GM20431 (cell line): ENCODE measurements at regions not wholly inside any gene's neighbourhood (a gene's known extent, or its start where the extent isn't known, plus 50 kb on each side); places are given as distances from the start of the nearest gene placed in this dataset.

ENCODE experiments used
- in situ Hi-C: fragments of 300-500 bp; cut with MseI, MboI; formaldehyde crosslinking; loops from one replicate; pipeline ENCODE4 v1.15.0; 2020; ENCODE audit warnings: low sequenced_read_pairs; ENCODE audit not compliant: unreplicated experiment

DNA sequence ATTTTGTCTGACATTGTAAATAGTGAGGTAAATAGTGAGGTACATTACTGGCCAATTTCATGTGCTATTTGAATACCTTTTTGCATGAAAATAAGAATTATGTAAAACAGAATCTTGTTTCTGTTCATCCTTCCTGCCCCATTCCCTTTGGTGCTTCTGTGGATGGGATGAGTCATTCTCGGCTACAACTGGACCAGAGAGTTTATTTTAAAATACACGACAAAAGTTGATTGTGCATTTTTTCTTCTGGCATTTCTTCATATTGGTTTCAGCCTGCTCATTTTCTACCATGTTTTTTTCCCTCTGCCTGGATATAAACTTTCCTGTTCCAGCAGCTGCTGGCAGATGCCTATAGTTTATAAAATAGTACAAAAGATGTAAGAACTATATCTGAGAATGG, 107.5 kb downstream of the CYSLTR2 start:
- in situ Hi-C loops, result loop anchor here (25.0 kb wide), 3 partner anchors 149 to 624 kb away; no protein-coding TSS in a partner anchor

DNA sequence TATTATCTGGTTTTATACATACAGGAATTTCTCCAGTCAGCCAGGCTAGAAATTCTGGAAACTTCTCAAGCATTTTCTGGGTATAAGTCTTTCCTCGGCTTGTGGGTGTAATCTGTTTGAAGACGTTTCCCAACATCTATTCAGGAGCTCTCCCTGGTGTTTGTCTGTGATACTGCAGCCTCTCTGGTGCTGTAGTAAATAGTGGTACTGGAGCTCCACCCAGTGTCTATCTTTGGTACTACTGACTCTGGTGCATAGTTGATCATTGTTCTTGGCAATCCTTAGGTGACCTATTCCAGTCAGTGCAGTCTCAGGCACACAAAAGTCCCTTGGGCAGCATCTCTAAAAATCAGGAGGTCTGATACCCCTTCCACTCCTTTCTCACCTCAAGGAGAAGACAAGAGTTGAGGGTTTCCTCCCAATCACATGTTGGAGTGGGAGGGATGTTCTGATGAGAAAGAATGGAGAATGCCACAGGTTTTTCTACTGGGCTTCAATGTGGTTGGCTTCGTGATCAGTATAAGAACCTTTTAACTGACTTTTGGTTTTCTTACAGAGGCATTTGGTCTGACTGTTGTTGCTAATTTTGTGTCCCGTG, 115.5 kb downstream of the CYSLTR2 start:
- in situ Hi-C loops, result loop anchor here (25.0 kb wide), 3 partner anchors 157 to 632 kb away; no protein-coding TSS in a partner anchor

DNA sequence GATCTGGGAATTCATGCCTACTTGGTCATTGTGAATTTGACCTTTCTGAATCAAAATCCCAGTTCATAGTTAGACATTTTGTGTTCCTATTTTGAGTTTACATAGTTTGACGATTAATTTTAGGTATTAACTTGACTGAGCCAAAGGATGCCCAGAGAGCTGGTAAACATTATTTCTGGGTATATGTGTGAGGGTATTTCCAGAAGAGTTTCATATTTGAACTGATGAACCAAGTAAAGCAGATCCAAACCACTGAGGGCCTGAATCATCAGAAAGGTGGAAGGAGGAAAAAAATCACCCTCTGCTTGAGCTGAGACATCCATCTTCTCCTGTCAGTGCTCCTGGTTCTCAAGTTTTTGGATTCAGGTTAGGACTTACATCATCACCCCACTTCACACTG, 116.6 kb downstream of the CYSLTR2 start:
- in situ Hi-C loops, result loop anchor here (25.0 kb wide), 3 partner anchors 158 to 633 kb away; no protein-coding TSS in a partner anchor

DNA sequence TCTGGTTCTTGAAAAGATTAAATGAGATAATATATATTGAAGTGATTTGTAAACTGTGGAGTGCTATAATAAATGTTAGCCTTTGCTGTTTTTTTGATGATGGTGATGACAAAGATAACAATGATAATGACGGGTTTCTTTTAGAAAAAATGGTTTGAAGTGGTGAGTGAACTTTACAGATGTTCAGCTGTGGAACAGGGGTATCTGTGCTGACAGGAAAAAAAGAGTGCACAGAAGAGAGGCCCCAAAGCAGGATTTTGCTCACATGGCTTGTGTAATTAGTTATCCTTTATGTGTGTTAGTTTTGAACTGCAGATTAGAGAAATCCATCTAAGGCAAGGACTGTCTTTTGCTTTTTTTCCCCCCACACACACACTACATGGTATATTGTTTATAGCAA, 119.2 kb downstream of the CYSLTR2 start:
- in situ Hi-C loops, result loop anchor here (25.0 kb wide), 3 partner anchors 161 to 636 kb away; no protein-coding TSS in a partner anchor

DNA sequence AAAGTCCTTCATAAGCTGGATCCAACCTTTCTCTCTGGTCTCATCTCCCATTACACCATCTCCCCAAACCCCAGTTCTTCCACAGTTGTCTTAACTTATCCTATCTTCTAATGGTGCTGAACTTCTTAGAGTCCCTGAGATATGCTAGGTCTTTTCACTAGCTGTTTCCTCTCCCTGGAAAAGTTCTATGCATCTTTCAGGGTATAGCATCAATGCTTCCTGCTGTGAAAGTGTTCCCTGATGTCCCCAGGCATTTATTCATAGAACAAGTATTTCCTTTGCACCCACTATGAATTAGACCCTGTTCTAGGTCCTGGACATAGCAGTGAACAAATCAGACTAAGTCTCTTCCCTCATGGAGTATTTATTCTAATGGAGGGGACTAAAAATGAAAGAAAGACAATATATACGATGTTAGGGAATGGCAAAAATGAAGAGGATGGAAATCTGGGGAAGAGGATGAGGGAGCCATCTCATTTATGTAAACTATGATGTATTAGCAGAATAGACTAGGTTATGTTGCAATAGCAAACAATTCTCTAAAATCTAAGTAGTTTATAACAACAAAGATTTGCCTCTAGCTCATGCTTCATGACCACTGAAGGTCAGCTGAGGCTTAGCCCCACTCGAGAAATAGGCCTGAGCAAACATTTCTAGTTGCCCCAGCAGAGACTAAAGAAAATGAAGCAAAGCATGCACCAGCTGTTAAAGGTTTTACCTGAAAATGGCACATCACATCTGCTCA, 120.0 kb downstream of the CYSLTR2 start:
- in situ Hi-C loops, result loop anchor here (25.0 kb wide), 3 partner anchors 161 to 636 kb away; no protein-coding TSS in a partner anchor

DNA sequence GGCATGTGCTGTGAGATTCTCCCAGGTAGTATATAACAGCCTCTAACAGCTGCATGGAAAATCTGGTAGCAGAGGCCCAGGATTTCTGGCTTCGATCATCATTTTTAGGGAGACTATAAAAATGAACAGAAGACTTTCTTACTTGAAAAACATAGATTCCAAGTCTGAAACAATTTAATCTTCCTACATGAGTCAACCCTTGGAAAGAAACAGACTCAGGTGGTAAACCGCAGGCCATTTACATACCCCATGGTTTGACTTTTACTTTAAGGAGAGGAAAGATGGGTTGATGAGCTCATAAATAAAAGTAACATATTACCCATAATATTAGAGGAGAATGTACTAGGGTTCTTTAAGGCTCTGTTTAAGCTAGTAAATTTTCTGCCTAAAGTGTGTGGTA, 121.6 kb downstream of the CYSLTR2 start:
- in situ Hi-C loops, result no loop called here

DNA sequence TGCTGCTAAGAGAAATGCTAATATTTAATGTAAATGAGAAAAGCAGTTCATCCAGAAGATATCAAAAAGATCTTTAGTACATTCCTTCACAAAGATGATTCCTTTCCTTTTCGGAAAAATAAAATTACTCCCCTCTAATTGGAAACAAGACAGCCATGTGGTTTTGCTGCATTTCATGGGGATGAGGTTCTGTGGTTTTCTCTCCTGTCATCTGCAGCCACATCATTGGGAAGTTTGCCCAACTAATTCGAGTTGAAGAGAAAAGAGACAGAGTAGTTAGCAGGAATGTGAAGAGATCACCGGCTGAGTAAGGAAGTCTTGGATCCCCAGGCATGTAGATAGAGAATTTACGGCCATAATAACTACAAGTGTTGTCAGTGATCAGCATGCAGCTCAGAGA, 122.1 kb downstream of the CYSLTR2 start:
- in situ Hi-C loops, result no loop called here

DNA sequence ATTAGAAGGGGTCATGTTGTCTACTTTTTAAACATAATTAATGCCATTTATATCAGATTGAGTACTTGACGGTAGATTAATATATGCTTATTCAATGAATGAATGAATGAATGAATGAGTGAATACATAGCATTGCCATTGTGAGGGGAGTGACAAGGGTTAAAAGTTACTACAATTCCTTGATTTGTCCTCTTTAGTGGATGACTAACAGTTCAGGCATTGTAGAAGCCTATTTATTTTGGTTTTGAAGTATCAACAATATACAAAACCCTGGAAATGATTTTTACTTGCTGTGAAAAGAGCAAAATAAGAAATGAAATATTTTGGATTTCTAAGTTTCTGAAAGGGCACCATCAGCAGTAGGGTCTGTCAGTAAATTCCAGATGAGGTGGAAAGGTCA, 122.7 kb downstream of the CYSLTR2 start:
- in situ Hi-C loops, result no loop called here

DNA sequence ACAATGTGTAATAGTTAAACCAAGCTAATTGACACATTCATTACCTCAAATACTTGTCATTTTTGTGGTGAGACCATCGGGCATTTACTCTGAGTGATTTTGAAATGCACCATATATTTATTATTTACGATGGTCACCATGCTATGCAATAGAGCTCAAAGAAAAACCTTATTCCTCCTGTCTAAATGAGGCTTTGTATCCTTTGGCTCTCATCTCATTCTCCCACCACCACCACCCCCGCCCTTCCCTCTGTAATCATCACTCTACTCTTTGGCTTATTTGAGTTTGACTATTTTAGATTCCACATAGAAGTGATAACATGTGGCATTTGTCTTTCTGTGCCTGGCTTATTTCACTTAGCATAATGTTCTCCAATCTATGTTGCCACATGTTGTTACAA, 124.9 kb downstream of the CYSLTR2 start:
- in situ Hi-C loops, result no loop called here

DNA sequence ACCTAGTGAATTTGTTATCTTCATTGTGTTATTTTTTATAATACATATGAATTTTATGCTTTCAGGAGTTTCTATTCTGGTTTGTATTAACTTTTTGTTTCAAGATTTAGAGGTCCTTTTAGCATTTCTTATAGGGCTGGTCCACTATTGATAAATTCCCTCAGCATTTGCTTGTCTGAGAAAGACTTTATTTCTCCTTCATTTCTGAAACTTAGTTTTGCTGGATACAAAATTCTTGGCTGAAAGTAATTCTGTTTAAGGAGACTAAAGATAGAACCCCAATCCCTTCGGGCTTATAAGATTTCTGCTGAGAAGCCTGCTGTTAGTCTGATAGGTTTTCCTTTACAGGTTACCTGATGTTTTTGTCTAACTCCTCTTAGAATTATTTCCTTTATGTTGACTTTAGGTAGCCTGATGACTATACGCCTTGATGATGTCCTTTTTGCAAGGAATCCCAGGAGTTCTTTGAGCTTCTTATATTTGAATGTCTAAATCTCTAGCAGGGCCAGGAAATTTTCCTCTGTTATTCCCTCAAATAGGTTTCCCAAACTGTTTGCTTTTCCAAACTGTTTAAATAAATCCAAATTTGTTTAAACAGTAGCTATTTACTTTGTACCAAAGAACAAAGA, 127.1 kb downstream of the CYSLTR2 start:
- in situ Hi-C loops, result no loop called here

DNA sequence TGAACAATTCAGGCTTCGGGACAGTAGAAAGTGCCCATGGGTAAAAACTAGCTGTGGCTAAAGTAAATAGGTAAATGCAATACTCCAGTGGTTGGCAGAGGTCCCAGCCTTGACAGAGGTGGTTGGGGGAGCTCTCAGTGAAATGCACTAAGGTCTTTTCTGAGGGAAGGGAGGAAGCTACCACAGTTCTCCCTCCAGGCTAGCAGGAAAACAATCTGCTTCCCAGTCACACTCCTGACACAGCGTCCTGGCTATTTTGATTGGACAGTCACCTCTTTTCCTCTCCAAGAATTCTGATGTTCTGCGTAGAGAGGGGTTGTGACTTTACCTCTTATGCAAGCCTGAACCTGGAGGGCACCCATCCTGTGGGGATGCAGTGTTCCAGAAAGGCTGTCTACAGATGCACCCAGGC, 128.7 kb downstream of the CYSLTR2 start:
- in situ Hi-C loops, result no loop called here

DNA sequence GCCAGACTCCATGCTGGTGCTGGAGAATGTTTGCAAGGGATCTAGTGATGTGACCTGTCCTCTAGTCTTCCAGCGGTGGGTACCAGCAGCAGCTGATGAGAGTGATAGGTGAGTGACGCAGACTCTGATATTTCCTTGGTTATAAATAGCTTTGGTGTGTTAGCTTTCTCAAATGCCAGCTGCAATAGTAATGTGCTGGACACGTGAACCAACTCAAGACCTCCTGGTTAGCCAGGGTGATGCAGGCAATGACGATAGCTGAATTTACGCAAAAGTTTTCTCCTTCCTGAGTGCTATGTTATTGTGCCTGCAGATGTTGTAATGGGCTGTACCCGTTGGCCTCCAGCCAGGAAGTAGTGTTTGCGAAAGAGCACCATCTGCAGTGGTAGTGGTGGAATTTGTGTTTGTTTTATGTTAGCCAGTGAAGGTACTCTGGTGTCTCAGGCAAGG, 129.5 kb downstream of the CYSLTR2 start:
- in situ Hi-C loops, result no loop called here

DNA sequence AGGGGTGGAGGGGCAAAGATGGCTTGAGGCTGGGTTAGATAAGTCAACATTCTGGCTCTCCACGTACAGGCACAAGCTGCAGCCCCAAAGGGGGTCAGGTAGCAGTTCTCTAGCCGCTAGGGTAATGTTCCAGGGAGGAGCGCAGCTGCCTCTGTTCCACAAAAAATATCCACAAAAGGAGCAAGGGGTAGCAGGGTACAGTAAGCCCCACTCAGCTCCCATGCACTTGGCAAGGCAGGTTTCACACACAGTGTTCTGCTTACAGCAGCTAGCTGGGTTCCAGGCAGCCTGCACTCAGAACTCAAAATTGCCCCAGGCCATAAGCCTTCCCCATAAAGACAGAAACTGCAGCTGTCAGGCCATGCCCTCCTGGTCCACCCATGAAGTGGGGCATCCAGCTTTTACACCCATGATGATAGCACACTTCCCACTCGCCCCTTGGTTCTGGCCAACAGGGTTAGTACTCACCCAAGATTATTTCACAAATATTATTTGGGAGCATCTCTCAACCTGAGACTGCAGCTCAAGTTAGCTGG, 130.0 kb downstream of the CYSLTR2 start:
- in situ Hi-C loops, result no loop called here

DNA sequence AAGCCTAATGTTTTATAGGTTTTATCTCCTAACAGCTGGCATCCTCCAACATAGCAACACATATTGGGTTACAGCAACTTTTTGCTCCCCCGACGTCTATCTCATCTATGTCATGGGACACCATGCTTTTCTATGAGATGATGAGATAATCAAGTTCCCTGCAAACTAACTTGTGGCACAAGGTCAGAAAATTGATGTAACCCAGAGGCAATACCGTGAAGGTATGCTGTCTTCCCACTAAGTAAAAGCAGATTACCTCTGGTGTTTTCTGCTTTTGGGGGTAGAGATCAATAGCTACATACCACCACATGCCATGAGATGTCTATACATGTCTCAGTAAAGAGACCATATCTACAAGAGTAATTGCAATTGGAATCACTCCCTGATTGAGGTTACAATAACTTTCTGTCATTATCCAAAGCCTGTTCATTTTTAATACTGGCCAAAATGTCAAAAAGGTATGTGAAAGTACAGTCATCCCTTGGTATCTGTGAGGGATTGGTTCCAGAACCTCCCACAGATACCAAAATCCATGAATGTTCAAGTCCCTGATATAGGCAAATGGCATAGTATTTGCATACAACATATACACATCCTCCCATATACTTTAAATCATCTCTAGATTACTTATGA, 131.3 kb downstream of the CYSLTR2 start:
- in situ Hi-C loops, result no loop called here

DNA sequence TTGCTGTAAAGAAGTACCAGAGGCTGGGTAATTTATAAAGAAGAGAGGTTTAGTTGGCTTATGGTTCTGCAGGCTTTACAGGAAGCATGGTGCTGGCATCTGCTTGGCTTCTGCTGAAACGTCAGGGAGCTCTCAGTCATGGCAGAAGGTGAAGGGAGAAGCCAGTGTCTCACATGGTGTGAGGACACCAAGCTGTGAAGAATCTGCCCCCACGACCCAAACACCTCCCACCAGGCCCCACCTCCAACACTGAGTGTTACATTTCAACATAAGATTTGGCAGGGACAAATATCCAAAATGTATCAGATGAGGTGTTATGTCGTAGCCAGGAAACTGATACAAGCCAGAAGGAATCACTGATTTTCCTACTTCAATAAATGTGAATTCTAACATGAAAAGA, 136.5 kb downstream of the CYSLTR2 start:
- in situ Hi-C loops, result no loop called here

DNA sequence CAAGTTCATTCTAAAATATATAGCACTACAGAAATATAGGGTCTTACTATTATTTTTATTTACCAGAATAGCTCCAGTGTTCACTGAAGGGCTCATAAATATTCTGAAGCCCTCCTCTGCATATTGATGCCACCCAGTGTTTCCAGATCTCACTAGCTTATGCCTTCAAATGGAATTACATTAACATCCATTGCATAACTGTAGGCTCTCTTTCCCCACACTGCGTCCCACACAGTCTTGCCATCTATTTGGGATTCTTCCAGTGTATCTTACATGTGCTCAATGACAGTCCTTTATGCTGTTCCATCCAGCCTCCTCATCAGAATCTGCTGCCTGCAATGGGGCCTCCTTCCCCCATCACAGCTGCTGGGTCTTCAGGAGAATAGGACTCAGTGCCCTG, 137.2 kb downstream of the CYSLTR2 start:
- in situ Hi-C loops, result no loop called here

DNA sequence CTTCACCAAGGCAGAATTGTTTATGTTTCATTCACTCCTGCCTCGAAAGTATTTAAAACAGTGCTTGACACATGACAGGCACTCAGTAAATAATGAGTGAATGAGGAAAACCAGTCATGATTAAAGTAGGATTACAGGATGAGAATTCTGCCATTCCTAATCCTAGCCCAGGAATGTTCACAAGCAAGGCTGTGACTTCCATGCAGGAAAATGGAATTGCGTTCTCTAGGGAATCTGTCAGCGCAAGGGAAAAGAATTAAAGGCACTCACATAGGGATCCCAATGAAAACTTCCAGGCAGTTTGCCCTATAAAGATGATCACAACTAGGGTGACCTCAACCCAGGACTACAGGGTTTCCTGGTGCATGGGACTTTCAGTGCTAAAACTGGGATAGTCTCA, 143.4 kb downstream of the CYSLTR2 start:
- in situ Hi-C loops, result no loop called here

DNA sequence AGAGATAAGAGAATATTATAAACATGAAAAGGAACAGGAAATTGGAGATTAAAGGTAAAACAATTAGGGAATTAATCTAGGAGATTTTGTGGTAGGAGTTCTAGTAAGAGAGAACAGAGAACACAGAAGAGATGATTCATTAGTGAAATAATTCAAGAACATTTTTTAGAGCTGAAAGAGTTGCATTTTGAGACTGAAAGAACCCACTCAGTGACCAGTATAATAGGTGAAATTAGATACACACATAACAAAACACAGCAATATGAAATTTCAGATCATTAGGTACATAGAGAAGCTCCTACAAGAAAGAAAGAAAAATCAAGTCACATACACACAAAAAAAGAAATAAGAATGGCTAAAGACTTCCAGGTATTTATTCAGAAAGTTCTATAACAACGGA, 144.0 kb downstream of the CYSLTR2 start:
- in situ Hi-C loops, result no loop called here

DNA sequence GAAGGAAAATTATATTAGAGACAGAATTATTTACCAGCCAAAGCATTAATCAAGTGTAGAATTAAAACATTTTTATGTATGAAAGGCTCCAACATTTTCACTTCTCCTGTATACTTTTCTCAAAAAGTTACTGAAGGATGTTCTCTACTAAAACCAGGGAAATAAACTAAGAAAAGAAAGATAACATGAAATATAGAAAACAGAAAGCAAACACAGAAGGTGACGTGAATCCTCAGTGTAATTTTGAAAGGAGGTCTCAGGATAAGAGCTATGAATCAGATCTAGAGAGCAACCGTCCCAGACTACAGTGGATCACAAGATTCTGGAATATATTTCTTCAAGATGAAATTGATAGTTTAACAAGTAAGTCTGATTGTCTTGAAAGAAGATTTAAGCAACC, 144.5 kb downstream of the CYSLTR2 start:
- in situ Hi-C loops, result no loop called here

DNA sequence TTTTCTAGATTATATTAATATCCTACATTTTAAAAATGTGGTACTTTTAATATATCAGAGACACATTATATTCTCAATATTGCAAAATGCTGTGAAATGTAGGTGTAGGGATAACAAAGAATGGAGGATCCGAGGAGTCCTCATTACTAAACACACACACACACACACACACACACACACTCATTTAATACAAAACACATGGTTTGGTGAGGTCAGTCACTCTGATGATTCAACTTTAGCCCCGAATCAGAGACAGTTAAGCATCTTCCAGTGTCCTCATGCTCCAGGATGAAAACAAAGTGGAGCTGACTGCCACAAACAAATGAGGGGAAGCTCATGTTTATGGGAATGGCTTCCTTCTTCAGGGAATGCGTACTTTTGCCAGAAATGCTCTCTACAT, 147.5 kb downstream of the CYSLTR2 start:
- in situ Hi-C loops, result no loop called here
